ENCODE measurements at regions not wholly inside any gene's neighbourhood (a gene's known extent, or its start where the extent isn't known, plus 50 kb on each side); places are given as distances from the start of the nearest gene placed in this dataset.

DNA sequence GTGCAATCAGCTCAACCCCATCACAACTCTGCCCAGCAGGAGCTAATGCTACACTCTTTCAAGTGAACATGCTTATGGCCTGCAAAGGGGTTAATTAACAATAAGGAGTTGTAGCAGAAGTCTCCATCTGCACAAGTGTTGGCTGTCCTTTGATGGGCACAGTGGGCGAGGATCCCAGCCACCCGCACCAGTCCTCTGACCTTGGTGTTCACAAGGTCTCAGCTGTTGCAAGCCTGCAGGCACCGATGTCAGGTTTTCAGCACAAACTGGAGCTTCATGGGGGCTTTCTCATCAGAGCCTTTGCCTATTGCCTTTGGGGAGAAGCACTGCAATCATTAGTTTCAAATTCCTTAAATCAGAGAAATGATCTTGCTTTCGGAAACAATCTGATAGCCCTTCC lies 60.9 kb upstream of the TMEM178A start:
- no peaks in the 10 kb centered on the region for H3K9me3 ChIP-seq (ENCODE audit: control insufficient read depth, insufficient read depth, low read length)
- no peak overlapping the region for H3K4me3 ChIP-seq (ENCODE audit: low read depth, low read length)
- H3K27ac ChIP-seq (ENCODE audit: low read depth, low read length), result no peak overlapping the region
- H3K4me1 ChIP-seq (ENCODE audit: control insufficient read depth, insufficient read depth, low read length), result peaks cover 13% of the 10 kb centered on the region
- no peaks in the 10 kb centered on the region for H3K27me3 ChIP-seq (ENCODE audit: control insufficient read depth, insufficient read depth, low read length)
- WGBS (ENCODE audit: insufficient coverage), result 80% methylated on average over 4 of the region's 4 CpGs
- no peak for DNase-seq (ENCODE audit: low read depth in 4 of 6, low spot score in 6 of 6)
- no peaks in the 10 kb centered on the region for H3K36me3 ChIP-seq (ENCODE audit: control insufficient read depth, insufficient read depth, low read length)

DNA sequence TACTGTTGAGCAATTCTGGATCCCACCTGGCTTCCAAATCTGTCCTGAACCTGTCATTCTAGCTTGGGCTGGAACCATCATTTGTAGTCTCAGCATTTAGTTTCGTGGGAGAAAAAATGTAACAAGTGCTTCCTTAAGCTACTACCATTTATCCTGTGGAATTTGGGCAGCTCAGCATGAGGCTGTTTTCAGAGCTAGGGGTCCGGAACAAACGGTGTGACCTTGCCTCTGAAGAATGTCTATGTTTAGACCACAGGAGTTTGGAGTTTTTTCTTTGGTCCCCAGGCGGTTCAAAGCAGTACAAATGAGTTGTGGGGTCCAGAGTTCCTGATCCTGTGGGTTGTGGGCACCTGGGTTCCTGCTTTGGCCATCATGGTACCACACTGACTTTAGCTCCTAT lies 59.1 kb upstream of the TMEM178A start:
- Histone ChIP-seq H3K9me3 (ENCODE audit: control insufficient read depth, insufficient read depth, low read length) (no peaks in the 10 kb centered on the region), H3K4me1 (ENCODE audit: control insufficient read depth, insufficient read depth, low read length) (peaks cover 13% of the 10 kb centered on the region), H3K27ac (ENCODE audit: low read depth, low read length) (no peak overlapping the region), H3K27me3 (ENCODE audit: control insufficient read depth, insufficient read depth, low read length) (no peaks in the 10 kb centered on the region), H3K36me3 (ENCODE audit: control insufficient read depth, insufficient read depth, low read length) (no peaks in the 10 kb centered on the region), H3K4me3 (ENCODE audit: low read depth, low read length) (no peak overlapping the region)
- WGBS (ENCODE audit: insufficient coverage), result 31% methylated on average over 2 of the region's 4 CpGs
- no peak for DNase-seq (ENCODE audit: low read depth in 4 of 6, low spot score in 6 of 6)

DNA sequence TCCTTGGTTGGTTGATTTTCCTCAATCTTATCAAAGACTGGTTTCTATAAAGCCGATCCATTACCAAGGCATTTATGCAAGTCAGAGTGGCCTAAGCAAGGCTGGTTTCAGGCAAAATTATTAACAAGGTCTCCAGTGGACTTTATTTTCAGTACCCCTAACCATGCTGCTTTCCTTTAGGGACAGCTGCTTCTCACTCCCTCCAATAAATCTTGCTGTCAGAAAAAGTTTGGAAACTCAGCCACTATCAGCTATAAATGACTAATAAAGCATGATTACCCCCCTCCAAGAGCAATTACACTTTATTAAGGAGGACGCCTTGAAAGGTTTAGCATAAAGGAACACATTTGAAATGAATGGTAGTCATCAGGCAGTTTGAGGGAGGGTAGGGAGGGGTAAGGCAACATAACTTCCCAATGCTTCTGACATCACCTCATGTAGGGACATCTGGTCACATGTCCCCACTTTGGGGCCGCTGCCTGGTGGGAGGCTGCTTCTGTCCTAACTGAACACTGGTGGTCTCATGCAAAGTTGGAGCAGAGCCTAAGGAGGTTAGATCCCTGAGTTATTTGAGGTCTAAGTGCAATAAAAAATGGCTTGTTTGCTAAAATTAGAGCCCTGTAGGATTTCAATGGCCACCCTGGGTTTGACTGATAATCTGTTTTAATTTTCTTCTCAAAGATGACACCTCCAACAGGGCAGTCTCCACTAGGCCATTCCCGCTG lies 58.0 kb upstream of the TMEM178A start:
- no peak overlapping the region for H3K4me3 ChIP-seq (ENCODE audit: low read depth, low read length)
- WGBS (ENCODE audit: insufficient coverage), result 58% methylated on average over 2 of the region's 4 CpGs
- no peaks in the 10 kb centered on the region for H3K27me3 ChIP-seq (ENCODE audit: control insufficient read depth, insufficient read depth, low read length)
- H3K27ac ChIP-seq (ENCODE audit: low read depth, low read length), result peak overlapping the region; percentile 62
- no peaks in the 10 kb centered on the region for H3K9me3 ChIP-seq (ENCODE audit: control insufficient read depth, insufficient read depth, low read length)
- H3K4me1 ChIP-seq (ENCODE audit: control insufficient read depth, insufficient read depth, low read length), result peaks cover 13% of the 10 kb centered on the region
- H3K36me3 ChIP-seq (ENCODE audit: control insufficient read depth, insufficient read depth, low read length), result no peaks in the 10 kb centered on the region
- DNase-seq (ENCODE audit: low read depth in 4 of 6, low spot score in 6 of 6), result peak in 1 of 6 donors; percentile 45

DNA sequence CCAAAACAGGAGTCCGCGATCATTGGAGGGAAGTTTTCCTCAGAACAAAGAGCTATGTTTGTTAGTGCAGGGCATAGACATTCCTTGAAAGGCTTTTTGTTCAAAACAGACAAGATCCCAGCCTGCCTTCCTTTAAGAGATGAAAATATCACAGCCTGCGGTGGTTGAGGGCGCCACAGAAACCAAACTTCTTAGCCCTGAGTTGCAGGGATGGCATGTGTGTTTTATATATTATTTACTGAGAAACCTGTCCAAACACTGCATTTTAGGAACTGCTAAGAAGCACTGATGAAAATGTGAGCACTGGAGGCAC lies 57.5 kb upstream of the TMEM178A start:
- Histone ChIP-seq H3K36me3 (ENCODE audit: control insufficient read depth, insufficient read depth, low read length) (no peaks in the 10 kb centered on the region), H3K4me1 (ENCODE audit: control insufficient read depth, insufficient read depth, low read length) (peaks cover 13% of the 10 kb centered on the region), H3K27me3 (ENCODE audit: control insufficient read depth, insufficient read depth, low read length) (no peaks in the 10 kb centered on the region), H3K4me3 (ENCODE audit: low read depth, low read length) (no peak overlapping the region), H3K27ac (ENCODE audit: low read depth, low read length) (peak overlapping the region; percentile 62), H3K9me3 (ENCODE audit: control insufficient read depth, insufficient read depth, low read length) (no peaks in the 10 kb centered on the region)
- no CpG with 5 or more reads among the region's 4 CpGs for WGBS (ENCODE audit: insufficient coverage)
- peak in 1 of 6 donors; percentile 38 for DNase-seq (ENCODE audit: low read depth in 4 of 6, low spot score in 6 of 6)

DNA sequence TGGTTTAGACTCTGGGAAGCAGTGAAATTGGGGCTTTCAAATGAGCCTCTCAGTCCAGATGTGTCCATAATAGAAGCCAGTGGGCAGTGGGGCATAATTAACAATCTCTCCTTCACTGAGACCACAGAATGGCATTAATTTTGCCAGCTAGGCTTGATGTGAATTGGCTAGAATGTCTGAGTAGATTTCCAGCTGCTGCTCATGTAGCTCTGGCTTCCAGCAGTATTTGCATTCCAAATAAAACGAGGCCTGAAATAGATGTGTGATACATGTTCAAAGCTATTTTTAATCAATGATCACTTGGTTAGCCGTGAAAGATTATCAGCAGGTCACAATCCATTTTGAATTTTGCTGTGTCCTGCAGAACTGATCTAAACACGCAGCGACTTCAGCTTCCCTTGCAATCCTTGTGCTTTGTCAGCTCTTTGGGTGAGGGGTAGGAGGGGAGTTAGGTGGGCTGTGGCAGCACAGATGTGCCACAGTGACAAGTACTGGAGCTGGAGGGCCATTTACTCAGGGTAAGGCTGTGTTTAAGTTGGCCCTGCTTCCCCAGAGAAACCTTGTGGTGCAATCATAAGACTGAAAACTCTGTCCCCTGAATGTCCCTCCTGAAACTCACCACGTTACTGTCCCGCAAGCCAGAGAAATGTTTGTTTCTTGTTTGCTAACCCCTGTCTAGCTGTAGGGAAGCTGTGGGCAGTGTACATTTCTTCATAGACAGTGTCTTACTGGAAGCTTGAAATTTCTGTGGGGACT lies 56.9 kb upstream of the TMEM178A start:
- WGBS (ENCODE audit: insufficient coverage), result 52% methylated on average over 4 of the region's 6 CpGs
- peaks cover 13% of the 10 kb centered on the region for H3K4me1 ChIP-seq (ENCODE audit: control insufficient read depth, insufficient read depth, low read length)
- peak in 2 of 6 donors; percentile 53 to 77 for DNase-seq (ENCODE audit: low read depth in 4 of 6, low spot score in 6 of 6)
- H3K27me3 ChIP-seq (ENCODE audit: control insufficient read depth, insufficient read depth, low read length), result no peaks in the 10 kb centered on the region
- no peaks in the 10 kb centered on the region for H3K9me3 ChIP-seq (ENCODE audit: control insufficient read depth, insufficient read depth, low read length)
- H3K27ac ChIP-seq (ENCODE audit: low read depth, low read length), result peak overlapping the region; percentile 62
- H3K36me3 ChIP-seq (ENCODE audit: control insufficient read depth, insufficient read depth, low read length), result no peaks in the 10 kb centered on the region
- no peak overlapping the region for H3K4me3 ChIP-seq (ENCODE audit: low read depth, low read length)

DNA sequence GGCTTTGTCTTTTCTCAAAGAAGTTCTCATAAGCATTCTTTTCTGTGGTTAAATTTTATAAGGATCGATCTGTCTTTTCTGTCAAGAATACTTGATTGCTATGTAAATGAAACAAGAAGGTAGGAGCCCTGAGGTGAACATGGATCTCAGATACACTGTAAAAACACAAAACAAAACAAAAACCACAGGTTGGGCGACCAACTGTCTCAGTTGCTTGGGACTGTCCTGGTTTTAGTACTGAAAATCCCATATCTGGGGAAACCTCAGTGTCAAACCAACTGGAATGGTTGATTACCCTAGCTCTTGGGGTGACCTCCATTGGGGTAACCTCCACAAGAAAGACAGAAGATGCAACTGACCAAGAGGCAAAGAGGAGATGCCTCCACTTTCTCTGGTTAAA lies 55.8 kb upstream of the TMEM178A start:
- Histone ChIP-seq H3K4me1 (ENCODE audit: control insufficient read depth, insufficient read depth, low read length) (peaks cover 13% of the 10 kb centered on the region), H3K27me3 (ENCODE audit: control insufficient read depth, insufficient read depth, low read length) (no peaks in the 10 kb centered on the region), H3K4me3 (ENCODE audit: low read depth, low read length) (no peak overlapping the region), H3K36me3 (ENCODE audit: control insufficient read depth, insufficient read depth, low read length) (no peaks in the 10 kb centered on the region), H3K27ac (ENCODE audit: low read depth, low read length) (no peak overlapping the region), H3K9me3 (ENCODE audit: control insufficient read depth, insufficient read depth, low read length) (no peaks in the 10 kb centered on the region)
- WGBS (ENCODE audit: insufficient coverage), result no CpG with 5 or more reads among the region's 2 CpGs
- DNase-seq (ENCODE audit: low read depth in 4 of 6, low spot score in 6 of 6), result no peak

DNA sequence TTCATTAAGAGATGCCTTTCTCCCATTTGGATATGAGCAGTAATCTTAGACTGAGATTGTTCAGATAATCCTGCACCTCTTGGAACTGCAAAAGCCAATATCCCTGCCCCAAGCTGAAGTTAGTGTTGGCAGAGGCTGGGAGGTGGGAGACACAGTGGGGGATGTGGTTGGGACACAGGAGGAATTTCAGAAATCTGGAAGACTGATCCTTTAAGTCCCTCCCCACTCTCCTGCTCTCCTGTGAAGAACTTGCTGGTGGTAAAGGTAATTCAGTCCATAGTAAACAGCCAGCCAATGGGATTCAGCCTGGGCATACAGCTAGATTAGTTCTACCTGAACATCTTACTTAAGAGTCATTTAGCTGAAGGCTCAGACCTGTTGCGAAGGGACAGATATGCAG lies 50.0 kb upstream of the TMEM178A start:
- Histone ChIP-seq H3K4me1 (ENCODE audit: control insufficient read depth, insufficient read depth, low read length) (no peaks in the 10 kb centered on the region), H3K27me3 (ENCODE audit: control insufficient read depth, insufficient read depth, low read length) (no peaks in the 10 kb centered on the region), H3K9me3 (ENCODE audit: control insufficient read depth, insufficient read depth, low read length) (no peaks in the 10 kb centered on the region), H3K4me3 (ENCODE audit: low read depth, low read length) (no peak overlapping the region), H3K36me3 (ENCODE audit: control insufficient read depth, insufficient read depth, low read length) (no peaks in the 10 kb centered on the region), H3K27ac (ENCODE audit: low read depth, low read length) (no peak overlapping the region)
- 100% methylated on average over 1 of the region's 1 CpG for WGBS (ENCODE audit: insufficient coverage)
- no peak for DNase-seq (ENCODE audit: low read depth in 4 of 6, low spot score in 6 of 6)

Data from spinal cord (tissue), 9 donors.